ENCODE measurements at regions not wholly inside any gene's neighbourhood (a gene's known extent, or its start where the extent isn't known, plus 50 kb on each side); places are given as distances from the start of the nearest gene placed in this dataset.

GRCh38 chr15:36059596-36059995 is 513.6 kb upstream of the DPH6 start:
- Histone ChIP-seq H3K36me3 (no peaks in the 10 kb centered on the region), H3K27me3 (no peaks in the 10 kb centered on the region), H3K4me3 (no peak overlapping the region), H3K27ac (no peak overlapping the region), H3K4me1 (no peaks in the 10 kb centered on the region), H3K9me3 (no peaks in the 10 kb centered on the region)
- intact Hi-C loops (cut with DNase I): loop anchor here (10.0 kb wide), 1 partner anchor 65 kb away; no protein-coding TSS in a partner anchor
- 73 to 84% methylated on average over 3 of the region's 3 CpGs for WGBS, 2 donors
- no peak for DNase-seq
- no peak for TF ChIP-seq EP300 (IDR thresholded peaks at IDR 0.05)
- TF ChIP-seq POLR2A (IDR thresholded peaks at IDR 0.05): no peak
- TF ChIP-seq POLR2AphosphoS5 (IDR thresholded peaks at IDR 0.05): no peak
- no peak for TF ChIP-seq CTCF (IDR thresholded peaks at IDR 0.05)

DNA sequence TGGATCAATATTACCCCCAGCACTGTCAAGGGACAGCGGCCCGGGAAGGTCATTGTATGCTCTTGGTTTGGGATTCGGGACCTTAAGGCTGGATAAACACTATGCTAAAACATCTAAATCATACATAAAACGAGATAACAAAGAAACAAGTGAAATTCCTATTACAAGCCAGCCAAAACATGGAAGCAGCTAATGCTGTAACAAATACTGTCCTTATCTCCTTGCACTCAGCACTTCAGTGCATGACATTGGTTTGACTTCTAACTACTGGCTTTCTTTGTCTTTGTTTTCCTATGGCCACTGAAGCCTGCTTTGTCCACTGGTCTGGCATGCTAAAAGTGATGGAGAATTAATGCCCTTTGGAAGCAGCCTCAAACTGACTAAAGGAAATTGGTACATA is 516.4 kb upstream of the DPH6 start:
- no peak overlapping the region for H3K27ac ChIP-seq
- no peaks in the 10 kb centered on the region for H3K36me3 ChIP-seq
- no peaks in the 10 kb centered on the region for H3K4me1 ChIP-seq
- TF ChIP-seq CTCF (IDR thresholded peaks at IDR 0.05) (no peak), POLR2AphosphoS5 (IDR thresholded peaks at IDR 0.05) (no peak), POLR2A (IDR thresholded peaks at IDR 0.05) (no peak), EP300 (IDR thresholded peaks at IDR 0.05) (no peak)
- intact Hi-C loops (cut with DNase I): no loop called here
- WGBS, 2 donors: 78 to 84% methylated on average over 4 of the region's 4 CpGs
- H3K4me3 ChIP-seq: no peak overlapping the region
- DNase-seq: no peak
- no peaks in the 10 kb centered on the region for H3K9me3 ChIP-seq
- no peaks in the 10 kb centered on the region for H3K27me3 ChIP-seq

DNA sequence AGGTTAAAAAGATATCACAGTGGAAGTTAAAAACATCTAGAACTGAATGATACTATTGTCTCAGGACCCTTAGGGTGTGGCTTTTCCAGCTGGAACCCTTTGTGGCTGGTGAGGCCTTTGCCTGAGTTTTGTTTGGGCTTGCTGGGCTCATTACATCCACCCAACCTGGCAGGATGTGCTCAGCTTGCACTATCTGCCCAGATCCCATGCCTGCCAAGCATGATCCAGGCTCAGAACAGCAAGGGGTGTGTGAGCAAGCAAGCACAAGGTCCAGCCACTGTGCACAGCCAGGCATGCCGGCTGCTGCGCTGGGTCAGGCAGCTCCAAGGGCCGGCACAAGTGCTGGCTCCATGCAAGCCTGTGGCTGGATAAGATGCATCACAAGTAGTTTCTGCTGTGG is 512.7 kb upstream of the CDIN1 start:
- H3K9me3 ChIP-seq: no peaks in the 10 kb centered on the region
- H3K27ac ChIP-seq: no peak overlapping the region

DNA sequence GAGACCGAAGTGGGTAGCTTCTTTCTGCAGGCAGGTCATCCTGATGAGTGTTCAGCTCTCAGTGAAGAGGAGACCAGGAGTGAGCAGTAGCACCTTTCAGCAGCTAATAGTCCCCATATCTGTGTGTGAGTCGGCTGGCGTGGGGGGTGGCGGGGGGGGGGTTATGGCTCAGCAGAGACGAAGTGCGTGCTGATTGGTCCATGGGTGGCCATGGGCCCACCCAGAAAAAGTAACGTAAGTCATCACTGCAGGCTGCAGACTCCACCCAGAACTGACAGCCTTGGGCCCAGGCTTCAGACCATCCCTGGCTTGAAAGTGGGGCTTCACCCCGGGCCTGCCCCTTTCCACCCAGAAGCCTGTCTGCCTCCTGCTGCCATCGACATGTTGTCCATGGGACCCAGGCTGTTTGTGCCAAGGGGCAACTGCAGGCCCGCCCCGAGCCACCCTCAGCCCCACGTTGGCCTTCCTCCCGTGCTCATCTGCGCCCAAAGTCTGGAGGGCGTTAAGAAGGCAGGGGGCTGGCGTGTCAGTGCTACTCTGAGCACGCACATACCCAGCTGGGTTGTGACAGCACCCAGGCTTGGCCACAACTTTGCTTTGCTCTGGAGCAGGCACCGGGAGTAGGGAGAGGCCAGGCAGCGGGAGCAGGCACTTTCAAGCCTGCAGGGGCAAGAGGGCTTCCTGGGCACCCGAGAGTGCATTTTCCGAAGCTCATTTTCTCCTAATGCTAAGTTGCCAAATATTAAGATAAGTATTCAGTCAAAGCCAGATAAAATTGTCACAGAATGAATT is 511.7 kb upstream of the CDIN1 start:
- H3K9me3 ChIP-seq: no peaks in the 10 kb centered on the region
- no peak for DNase-seq
- intact Hi-C loops (cut with DNase I): no loop called here

More for the DNA sequence above, 512.7 kb upstream of the CDIN1 start:
- H3K4me1 ChIP-seq: no peaks in the 10 kb centered on the region
- no peak for TF ChIP-seq CTCF (IDR thresholded peaks at IDR 0.05)
- TF ChIP-seq POLR2AphosphoS5 (IDR thresholded peaks at IDR 0.05): no peak
- TF ChIP-seq EP300 (IDR thresholded peaks at IDR 0.05): no peak
- TF ChIP-seq POLR2A (IDR thresholded peaks at IDR 0.05): no peak
- no peak for DNase-seq
- H3K36me3 ChIP-seq: no peaks in the 10 kb centered on the region
- intact Hi-C loops (cut with DNase I): no loop called here
- no peaks in the 10 kb centered on the region for H3K27me3 ChIP-seq
- WGBS, 2 donors: 89 to 95% methylated on average over 3 of the region's 3 CpGs
- H3K4me3 ChIP-seq: no peak overlapping the region

More for the DNA sequence above, 511.7 kb upstream of the CDIN1 start:
- TF ChIP-seq POLR2AphosphoS5 (IDR thresholded peaks at IDR 0.05): no peak
- TF ChIP-seq CTCF (IDR thresholded peaks at IDR 0.05): no peak
- no peak for TF ChIP-seq EP300 (IDR thresholded peaks at IDR 0.05)
- TF ChIP-seq POLR2A (IDR thresholded peaks at IDR 0.05): no peak
- H3K27me3 ChIP-seq: no peaks in the 10 kb centered on the region
- no peaks in the 10 kb centered on the region for H3K4me1 ChIP-seq
- no peaks in the 10 kb centered on the region for H3K36me3 ChIP-seq
- no peak overlapping the region for H3K4me3 ChIP-seq
- WGBS, 2 donors: 91 to 92% methylated on average over 21 of the region's 21 CpGs
- H3K27ac ChIP-seq: no peak overlapping the region
